H7 (cell line): ENCODE measurements at regions not wholly inside any gene's neighbourhood (a gene's known extent, or its start where the extent isn't known, plus 50 kb on each side); places are given as distances from the start of the nearest gene placed in this dataset.

Source experiments
- DNase-seq: peaks from one replicate; pipeline ENCODE4 v3.0.0; 2012
- H3K27me3 ChIP-seq: 2 replicates; pipeline ENCODE4 v1.6.0; 2011; ENCODE audit warnings: mild to moderate bottlenecking, low read length; ENCODE audit not compliant: control insufficient read depth, insufficient read depth
- H3K36me3 ChIP-seq: replicated peaks from 2 replicates; pipeline ENCODE4 v1.5.1; 2011; ENCODE audit warnings: low read length; ENCODE audit not compliant: control insufficient read depth, insufficient read depth
- H3K4me3 ChIP-seq: 2 replicates; pipeline ENCODE4 v1.5.1; 2011; ENCODE audit warnings: low read depth, mild to moderate bottlenecking, control low read depth, low read length, moderate library complexity; ENCODE audit not compliant: insufficient read depth

DNA sequence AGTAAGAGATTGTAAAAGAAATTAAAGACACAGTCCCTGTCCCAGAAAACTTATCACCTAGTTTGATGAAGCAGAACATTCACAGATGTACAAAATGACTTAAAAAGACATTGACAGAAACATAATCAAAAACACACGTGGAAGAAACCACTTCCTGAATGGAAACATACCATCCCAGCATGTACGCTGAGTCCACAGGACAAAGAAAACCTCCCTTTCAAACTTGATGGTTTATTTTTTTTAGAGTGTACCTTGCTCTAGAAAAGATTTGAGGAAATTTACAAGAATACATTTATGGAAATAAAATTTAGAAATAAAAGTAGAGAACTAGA lies 140.9 kb downstream of the PMP22 start:
- H3K27me3 ChIP-seq: no peaks in the 10 kb centered on the region
- no peak for DNase-seq

DNA sequence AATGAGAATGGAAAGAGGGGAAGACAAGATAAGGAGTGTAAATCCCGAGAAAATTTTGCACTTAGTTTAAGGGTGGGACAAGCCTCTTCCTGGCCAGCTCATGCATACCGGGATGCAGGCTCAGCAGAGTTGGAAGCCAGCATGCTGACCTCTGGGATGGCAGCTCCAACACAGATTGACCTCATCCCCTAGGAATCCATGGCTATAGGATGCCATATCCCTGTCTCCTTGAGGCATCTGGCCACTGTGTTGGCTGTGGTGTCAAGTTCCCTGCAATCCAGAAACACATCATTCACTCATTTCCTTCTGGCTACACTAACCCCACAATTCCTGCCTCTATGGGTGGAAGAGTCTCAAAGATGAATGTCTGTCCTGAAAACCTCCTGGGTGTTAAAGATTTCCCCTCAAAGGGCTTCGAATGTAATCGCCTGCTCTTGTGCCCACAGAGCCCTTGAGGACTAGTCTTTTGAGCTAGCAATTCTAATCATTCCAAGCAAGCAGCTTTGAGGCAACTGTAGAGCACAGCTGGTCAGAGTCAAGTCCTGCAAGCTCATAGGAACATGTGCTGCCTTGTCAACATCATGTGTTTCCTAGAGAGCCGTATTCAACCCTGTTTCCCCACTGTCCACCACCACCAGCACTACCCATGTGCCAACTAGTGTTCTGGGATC lies 141.4 kb downstream of the PMP22 start:
- DNase-seq: no peak
- Histone ChIP-seq H3K36me3 (no peaks in the 10 kb centered on the region), H3K27me3 (no peaks in the 10 kb centered on the region), H3K4me3 (no peak overlapping the region)

More for the DNA sequence above, 140.9 kb downstream of the PMP22 start:
- Histone ChIP-seq H3K36me3 (no peaks in the 10 kb centered on the region), H3K4me3 (no peak overlapping the region)

GRCh38 chr17:15122857-15123256 lies 142.3 kb downstream of the PMP22 start:
- H3K27me3 ChIP-seq: no peaks in the 10 kb centered on the region
- no peak overlapping the region for H3K4me3 ChIP-seq
- no peaks in the 10 kb centered on the region for H3K36me3 ChIP-seq
- DNase-seq: no peak

GRCh38 chr17:15121426-15121825 lies 143.7 kb downstream of the PMP22 start:
- no peak for DNase-seq
- H3K27me3 ChIP-seq: no peaks in the 10 kb centered on the region
- no peak overlapping the region for H3K4me3 ChIP-seq
- no peaks in the 10 kb centered on the region for H3K36me3 ChIP-seq

DNA sequence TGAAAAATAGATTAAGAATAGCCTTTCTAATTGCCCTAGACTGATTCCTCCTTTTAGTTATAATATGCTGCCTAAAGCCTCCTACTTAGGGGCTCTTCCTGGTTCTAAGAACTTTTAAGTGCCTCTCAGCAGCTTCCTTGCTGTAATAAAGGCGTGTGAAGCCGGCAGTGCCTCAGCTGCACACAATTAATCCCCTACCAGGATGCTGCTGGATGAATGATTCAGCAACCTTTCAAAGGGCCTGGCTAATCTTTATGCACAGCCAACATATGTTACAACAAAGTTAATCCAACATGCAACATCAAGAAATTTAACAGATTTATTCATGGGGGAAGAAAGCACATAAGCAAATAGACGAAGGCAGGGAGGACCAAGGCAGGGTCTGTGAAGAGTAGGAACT lies 145.2 kb downstream of the PMP22 start:
- no peak for DNase-seq

DNA sequence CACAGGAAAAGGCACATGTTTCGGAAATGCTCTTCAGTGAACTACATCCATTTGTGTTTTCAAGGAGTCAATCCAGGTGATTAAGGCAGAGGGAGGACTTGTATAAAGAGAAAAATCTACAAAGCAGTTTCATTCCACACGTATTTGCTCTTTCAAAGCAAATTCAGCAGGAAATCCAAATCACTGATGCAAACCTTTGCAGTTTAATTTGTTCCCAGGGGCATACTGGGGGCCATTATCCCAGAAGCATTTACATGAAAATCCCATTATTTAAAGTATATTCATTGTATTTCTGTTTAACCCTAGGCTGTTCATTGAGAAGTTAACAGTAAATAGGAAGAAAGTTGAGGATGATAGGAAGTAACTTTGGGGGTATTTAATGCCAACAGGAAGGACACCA lies 147.9 kb downstream of the PMP22 start:
- Histone ChIP-seq H3K27me3 (no peaks in the 10 kb centered on the region), H3K4me3 (no peak overlapping the region), H3K36me3 (no peaks in the 10 kb centered on the region)
- no peak for DNase-seq

More for the DNA sequence above, 145.2 kb downstream of the PMP22 start:
- no peak overlapping the region for H3K4me3 ChIP-seq
- no peaks in the 10 kb centered on the region for H3K36me3 ChIP-seq
- H3K27me3 ChIP-seq: no peaks in the 10 kb centered on the region

GRCh38 chr17:15112846-15113617 lies 152.1 kb downstream of the PMP22 start:
- DNase-seq: no peak
- no peaks in the 10 kb centered on the region for H3K27me3 ChIP-seq
- H3K36me3 ChIP-seq: no peaks in the 10 kb centered on the region
- H3K4me3 ChIP-seq: no peak overlapping the region

DNA sequence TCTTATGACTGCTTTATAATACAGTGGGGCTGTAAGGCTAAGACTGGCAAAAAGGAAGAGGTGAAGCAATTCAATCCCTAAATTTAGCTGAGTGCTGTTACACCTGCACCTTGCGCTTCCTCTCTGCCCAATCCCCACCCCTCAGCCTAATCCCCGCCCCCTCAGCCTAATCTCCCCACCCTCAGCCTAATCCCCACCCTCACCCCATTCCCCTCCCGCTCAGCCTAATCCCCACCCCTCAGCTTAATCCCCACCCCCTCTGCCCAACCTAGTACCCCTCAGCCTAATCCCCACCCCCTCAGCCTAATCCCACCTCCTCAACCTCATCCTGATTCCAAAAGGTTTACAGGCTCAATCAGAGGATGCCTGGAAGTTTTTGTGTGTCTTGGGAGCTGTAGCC lies 155.5 kb downstream of the PMP22 start:
- no peaks in the 10 kb centered on the region for H3K27me3 ChIP-seq
- DNase-seq: peak; percentile 86
- H3K4me3 ChIP-seq: no peak overlapping the region
- H3K36me3 ChIP-seq: no peaks in the 10 kb centered on the region

DNA sequence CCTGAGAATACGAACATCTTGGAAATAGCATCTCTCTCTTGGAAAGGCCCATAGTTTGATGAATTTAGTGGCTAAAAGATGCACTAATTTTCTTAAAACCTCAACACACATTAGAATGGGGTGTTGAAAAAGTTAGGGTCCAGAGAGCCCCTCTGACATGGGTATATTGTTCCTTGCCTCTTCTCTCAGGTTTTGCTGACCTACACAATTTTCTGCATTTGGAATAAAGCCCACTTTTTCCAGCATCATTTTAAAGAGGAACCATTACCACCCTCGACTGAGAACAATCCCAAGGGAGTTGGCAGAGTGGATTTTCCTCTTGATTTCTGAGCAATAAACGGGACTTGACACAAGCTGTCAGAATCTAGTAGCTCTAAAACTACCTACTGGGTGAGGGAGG lies 156.1 kb downstream of the PMP22 start:
- H3K4me3 ChIP-seq: no peak overlapping the region
- DNase-seq: no peak
- no peaks in the 10 kb centered on the region for H3K27me3 ChIP-seq
- no peaks in the 10 kb centered on the region for H3K36me3 ChIP-seq

DNA sequence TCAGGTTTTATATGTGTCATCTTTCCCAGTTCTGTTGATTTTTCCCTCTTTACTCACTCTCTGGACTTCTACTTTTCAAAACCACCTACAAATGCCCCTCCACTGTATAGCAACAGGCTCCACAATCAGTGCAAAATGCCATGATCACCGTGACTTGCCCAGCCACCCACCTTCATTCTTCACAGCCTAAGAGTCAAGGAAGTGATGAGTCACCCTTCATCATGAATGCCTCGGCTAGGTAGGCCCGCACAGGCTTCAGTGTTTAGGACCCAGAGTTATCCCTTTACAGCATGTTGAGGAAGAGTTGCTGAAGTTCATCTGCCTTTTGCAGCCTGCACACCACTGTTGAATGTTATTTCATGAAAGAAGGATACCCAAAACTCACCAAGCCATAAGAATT lies 158.6 kb downstream of the PMP22 start:
- H3K27me3 ChIP-seq: no peaks in the 10 kb centered on the region
- DNase-seq: no peak
- no peaks in the 10 kb centered on the region for H3K36me3 ChIP-seq
- no peak overlapping the region for H3K4me3 ChIP-seq

GRCh38 chr17:15103785-15104184 lies 161.3 kb downstream of the PMP22 start:
- no peaks in the 10 kb centered on the region for H3K36me3 ChIP-seq
- H3K4me3 ChIP-seq: no peak overlapping the region
- no peak for DNase-seq
- H3K27me3 ChIP-seq: no peaks in the 10 kb centered on the region

GRCh38 chr17:15101175-15101574 lies 164.0 kb downstream of the PMP22 start:
- no peaks in the 10 kb centered on the region for H3K36me3 ChIP-seq
- H3K4me3 ChIP-seq: no peak overlapping the region
- DNase-seq: peak; percentile 33
- H3K27me3 ChIP-seq: no peaks in the 10 kb centered on the region

DNA sequence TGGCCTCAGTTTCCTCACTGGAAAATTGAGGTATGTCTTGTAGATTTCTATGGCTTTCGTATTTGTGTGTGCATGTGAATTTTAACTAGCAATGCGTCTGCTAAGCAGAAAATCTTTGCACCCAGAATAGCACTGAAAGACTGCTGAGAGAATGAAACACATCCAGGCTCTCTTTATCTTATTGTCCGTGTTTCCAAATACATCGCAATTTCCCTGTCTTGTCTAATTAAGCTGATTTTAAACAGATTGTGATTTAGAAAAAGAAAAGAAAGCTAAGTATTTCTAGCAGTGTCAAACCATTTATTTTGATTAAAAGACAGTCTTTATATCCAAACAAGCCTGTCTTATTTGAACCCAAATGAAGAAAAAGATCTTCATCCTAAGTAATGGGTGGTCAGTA lies 168.6 kb downstream of the PMP22 start:
- DNase-seq: no peak
- Histone ChIP-seq H3K4me3 (no peak overlapping the region), H3K27me3 (no peaks in the 10 kb centered on the region), H3K36me3 (no peaks in the 10 kb centered on the region)

GRCh38 chr17:15095935-15096334 lies 169.2 kb downstream of the PMP22 start:
- DNase-seq: no peak
- no peaks in the 10 kb centered on the region for H3K27me3 ChIP-seq
- H3K4me3 ChIP-seq: no peak overlapping the region
- H3K36me3 ChIP-seq: no peaks in the 10 kb centered on the region

- DNase-seq: no peak
- Histone ChIP-seq H3K27me3 (no peaks in the 10 kb centered on the region), H3K4me3 (no peak overlapping the region), H3K36me3 (no peaks in the 10 kb centered on the region)
Observed at GRCh38 chr17:15092762-15093161, 172.4 kb downstream of the PMP22 start.
